AG09309 (cell line): ENCODE measurements at regions not wholly inside any gene's neighbourhood (a gene's known extent, or its start where the extent isn't known, plus 50 kb on each side); places are given as distances from the start of the nearest gene placed in this dataset.
"Not testable (repeated sequence)": the region's sequence is repeated elsewhere in the genome, so short reads cannot be mapped to it uniquely, and the experiment has no call there.

Experiments used
- DNase-seq: peaks from one replicate; pipeline ENCODE4 v3.0.0-alpha.2; 2010; ENCODE audit warnings: low read depth
- H3K4me3 ChIP-seq: 2 replicates; pipeline ENCODE4 v1.5.1; 2011; ENCODE audit warnings: mild to moderate bottlenecking, low read depth, low read length, moderate library complexity; ENCODE audit not compliant: control insufficient read depth
- TF ChIP-seq, protein P1 (sequence below): IDR thresholded peaks from 2 replicates; pipeline ENCODE4 v1.5.1; 2011; ENCODE audit warnings: mild to moderate bottlenecking, low read depth, low read length, inconsistent platforms; ENCODE audit not compliant: insufficient read depth, control insufficient read depth; ENCODE audit errors: missing control alignments

DNA sequence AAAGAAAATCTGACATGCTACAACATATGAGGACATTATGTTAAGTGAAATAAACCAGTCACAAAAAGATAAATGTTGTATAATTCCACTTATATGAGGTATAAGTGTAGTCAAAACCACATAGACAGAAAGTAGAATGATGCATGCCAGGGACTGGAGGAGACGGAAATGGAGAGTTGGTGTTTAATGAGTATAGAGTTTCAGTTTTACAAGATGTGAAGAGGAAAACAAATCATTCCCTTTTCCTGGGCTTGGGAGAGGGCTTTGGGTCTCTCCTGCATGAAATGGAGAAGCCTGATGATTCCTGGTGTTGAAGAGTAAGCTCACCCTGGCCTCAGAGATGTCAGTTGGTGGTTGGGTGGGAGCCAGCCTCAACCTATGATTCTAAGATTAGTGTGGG is 158.4 kb upstream of the PLXNC1 start:
- TF ChIP-seq, protein P1, sequence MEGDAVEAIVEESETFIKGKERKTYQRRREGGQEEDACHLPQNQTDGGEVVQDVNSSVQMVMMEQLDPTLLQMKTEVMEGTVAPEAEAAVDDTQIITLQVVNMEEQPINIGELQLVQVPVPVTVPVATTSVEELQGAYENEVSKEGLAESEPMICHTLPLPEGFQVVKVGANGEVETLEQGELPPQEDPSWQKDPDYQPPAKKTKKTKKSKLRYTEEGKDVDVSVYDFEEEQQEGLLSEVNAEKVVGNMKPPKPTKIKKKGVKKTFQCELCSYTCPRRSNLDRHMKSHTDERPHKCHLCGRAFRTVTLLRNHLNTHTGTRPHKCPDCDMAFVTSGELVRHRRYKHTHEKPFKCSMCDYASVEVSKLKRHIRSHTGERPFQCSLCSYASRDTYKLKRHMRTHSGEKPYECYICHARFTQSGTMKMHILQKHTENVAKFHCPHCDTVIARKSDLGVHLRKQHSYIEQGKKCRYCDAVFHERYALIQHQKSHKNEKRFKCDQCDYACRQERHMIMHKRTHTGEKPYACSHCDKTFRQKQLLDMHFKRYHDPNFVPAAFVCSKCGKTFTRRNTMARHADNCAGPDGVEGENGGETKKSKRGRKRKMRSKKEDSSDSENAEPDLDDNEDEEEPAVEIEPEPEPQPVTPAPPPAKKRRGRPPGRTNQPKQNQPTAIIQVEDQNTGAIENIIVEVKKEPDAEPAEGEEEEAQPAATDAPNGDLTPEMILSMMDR: no peak
- H3K4me3 ChIP-seq: no peak overlapping the region
- no peak for DNase-seq

DNA sequence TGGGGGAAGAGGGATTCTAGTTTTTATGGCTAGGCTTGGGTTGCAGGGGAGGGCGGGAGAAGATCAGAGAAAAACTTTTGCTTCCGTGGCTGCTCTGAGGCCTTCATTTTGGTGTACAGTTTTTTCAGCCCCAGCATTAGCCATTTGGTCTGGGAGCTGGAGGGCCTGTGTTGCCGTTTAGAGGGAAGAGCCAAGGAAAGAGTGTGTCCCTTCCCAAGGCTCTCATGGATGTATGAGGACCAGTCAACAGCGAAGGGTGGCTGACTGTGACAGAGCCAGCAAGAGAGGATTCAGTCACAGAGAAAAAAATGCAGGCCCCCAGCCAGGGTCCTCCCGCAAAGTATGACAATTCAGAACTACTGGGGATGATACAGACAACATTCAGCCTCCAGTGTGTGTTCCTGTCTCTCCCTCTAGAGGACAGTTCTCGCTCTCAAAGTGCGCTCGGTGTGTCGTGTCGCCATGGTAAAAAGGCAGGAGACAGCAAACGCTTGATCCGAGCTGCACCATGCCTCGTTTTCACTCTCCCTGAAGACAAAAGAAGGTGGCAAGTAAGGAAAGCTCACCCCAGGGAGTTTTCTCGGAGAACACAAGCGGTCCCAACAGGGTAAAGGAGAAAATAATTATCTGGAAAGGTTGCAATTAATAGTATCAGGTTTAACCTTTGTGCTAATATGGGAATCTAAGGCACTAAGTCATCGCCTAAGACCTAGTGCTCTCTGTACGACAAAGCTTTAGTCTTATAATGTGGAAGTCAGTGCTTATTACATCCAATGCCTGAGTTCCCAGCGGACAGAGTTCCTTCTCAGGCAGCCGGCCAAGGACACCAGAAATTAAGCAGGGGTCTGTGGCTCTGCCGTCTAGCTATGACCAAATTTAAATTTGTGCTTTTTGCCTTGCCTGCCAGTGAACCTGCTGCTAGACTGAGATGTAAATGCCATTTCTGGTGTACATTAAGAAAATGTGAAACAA is 157.3 kb upstream of the PLXNC1 start:
- H3K4me3 ChIP-seq: no peak overlapping the region
- TF ChIP-seq, protein P1: peak; percentile 49
- DNase-seq: peak; percentile 11

DNA sequence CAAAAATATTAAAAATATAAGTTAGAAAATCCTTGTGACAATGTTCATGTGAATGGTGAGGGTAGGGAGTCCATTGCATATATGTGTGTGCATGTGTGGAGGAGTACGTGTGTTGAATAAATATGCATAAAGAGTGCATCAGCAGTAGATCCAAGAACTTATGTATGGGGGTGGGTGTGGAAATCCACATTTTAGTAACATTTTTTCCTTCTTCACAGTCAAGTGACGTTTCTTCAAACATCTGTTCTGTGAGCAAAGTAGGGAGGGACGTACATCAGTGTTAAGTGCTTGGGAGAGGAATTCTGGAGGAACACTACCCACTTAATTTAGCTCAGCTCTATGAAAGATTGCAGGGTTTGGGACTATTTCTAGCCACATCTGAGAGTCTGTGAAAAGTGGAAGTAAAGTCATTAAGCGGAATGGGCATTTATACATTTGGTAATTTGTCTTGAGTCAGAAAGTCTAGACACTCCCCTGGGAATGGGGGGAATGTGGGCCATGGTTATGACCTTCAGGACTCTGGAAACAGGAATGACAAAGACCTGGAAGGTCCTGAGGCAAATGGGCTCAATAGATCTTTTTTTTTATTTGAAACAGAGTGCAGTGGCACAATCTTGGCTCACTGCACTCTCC is 156.4 kb upstream of the PLXNC1 start:
- no peak for DNase-seq
- no peak overlapping the region for H3K4me3 ChIP-seq
- TF ChIP-seq, protein P1: no peak

DNA sequence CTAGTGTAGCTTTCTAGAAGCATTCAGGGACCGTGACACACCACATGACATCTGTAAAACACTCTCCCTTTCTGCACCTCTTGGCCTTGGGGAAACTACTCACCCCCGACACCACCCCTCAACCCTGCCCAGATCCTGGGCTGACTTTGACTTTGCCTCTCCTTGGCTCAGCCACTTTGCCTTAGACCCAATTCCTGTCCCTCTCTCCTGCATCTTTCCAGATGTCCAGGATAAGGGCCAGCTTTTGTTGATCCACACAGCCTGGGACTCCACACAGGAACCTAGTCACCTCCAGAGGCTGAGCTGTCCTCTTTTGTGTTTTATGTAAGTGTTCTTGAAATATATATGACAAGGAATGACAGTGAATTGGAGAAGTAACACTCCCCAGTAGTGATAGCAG is 153.7 kb upstream of the PLXNC1 start:
- no peak for DNase-seq
- TF ChIP-seq, protein P1: no peak
- H3K4me3 ChIP-seq: no peak overlapping the region

DNA sequence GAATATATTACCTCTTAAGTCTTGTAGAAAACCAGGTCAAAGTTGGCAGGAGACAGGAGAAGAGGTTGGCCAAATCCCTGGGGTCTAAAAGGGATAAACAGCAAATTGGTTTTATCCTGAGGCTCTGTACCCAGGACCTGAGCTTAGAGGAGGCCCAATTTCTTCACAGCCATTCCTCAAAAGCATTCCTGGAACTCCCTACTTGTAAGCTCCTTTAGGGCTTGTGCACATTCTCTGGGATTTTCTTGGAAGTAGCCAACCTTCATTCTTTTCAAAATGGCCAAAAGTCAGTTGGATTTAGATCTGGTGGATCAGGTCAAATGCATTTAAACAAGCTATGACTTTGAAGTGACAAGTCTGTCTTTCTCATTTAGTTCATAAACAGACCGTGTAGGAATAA is 152.1 kb upstream of the PLXNC1 start:
- H3K4me3 ChIP-seq: no peak overlapping the region
- TF ChIP-seq, protein P1: no peak
- no peak for DNase-seq

DNA sequence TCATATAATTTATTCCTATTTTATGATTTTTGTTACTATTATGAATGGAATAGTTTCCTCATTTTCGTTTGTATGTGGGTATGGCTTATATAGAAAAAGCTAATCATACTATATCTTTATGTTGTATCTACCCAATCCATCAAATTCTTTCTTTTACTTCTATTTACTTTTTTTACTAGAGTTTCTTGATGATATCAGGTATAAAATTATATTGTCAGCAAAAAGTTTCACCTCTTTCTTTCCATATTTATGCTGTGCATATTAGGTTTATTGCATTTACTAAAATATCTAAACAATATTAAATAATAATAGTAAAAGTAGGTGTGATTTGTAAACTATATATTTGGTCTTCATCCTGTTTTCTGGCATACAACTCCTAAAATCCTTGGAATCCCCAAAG is 146.7 kb upstream of the PLXNC1 start:
- H3K4me3 ChIP-seq: no peak overlapping the region
- TF ChIP-seq, protein P1: no peak
- DNase-seq: no peak

DNA sequence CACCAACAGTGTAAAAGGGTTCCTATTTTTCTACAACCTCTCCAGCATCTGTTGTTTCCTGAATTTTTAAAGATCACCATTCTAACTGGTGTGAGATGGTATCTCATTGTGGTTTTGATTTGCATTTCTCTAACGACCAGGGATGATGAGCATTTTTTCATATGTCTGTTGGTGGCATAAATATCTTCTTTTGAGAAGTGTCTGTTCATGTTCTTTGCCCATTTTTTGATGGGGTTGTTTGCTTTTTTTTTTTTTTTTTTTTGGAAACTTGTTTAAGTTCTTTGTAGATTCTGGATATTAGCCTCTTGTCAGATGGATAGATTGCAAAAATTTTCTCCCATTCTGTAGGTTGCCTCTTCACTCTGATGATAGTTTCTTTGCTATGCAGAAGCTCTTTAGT is 145.5 kb upstream of the PLXNC1 start:
- not testable (repeated sequence) for DNase-seq, H3K4me3 ChIP-seq

DNA sequence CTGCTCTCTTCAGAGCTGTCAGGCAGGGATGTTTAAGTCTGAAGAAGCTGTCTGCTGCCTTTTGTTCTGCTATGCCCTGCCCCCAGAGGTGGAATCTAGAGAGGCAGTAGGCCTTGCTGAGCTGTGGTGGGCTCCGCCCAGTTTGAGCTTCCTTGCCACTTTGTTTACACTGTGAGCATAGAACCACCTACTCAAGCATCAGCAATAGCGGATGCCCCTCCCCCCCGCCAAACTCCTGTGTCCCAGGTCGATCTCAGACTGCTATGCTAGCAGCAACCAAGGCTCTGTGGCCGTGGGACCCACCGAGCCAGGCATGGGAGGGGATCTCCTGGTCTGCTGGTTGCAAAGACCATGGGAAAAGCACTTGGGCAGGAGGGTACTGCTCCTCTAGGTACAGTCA is 140.5 kb upstream of the PLXNC1 start:
- H3K4me3 ChIP-seq, DNase-seq: not testable (repeated sequence)
